PFSK-1 (cell line): ENCODE measurements at regions not wholly inside any gene's neighbourhood (a gene's known extent, or its start where the extent isn't known, plus 50 kb on each side); places are given as distances from the start of the nearest gene placed in this dataset.

Source experiments
- POLR2AphosphoS5 ChIP-seq: IDR thresholded peaks from 2 replicates; pipeline ENCODE4 v1.6.1; 2012; ENCODE audit warnings: low read depth, mild to moderate bottlenecking, control low read depth, low read length, moderate library complexity
- REST ChIP-seq, 2 experiments: IDR thresholded peaks; 2 replicates each; pipeline versions ENCODE4 v1.6.1 to v1.8.0; 2011 to 2012; ENCODE audit warnings: low read depth in 2 of 2, low read length in 2 of 2, control low read depth in 1 of 2, inconsistent platforms in 1 of 2, mild to moderate bottlenecking in 1 of 2, moderate library complexity in 1 of 2; ENCODE audit not compliant: insufficient read depth in 1 of 2
- SIN3A ChIP-seq: IDR thresholded peaks from 2 replicates; pipeline ENCODE4 v1.6.1; 2012; ENCODE audit warnings: mild to moderate bottlenecking, low read length, moderate library complexity, borderline replicate concordance; ENCODE audit not compliant: insufficient read depth
- TAF1 ChIP-seq: IDR thresholded peaks from 2 replicates; pipeline ENCODE4 v1.6.1; 2012; ENCODE audit warnings: low read length, control low read depth, borderline replicate concordance; ENCODE audit not compliant: insufficient read depth

- TF ChIP-seq SIN3A (no peak), POLR2AphosphoS5 (no peak), REST (IDR thresholded peaks at IDR 0.05; ENCODE audit: insufficient read depth in 1 of 2, low read depth in 2 of 2, low read length in 2 of 2) (no peak), TAF1 (no peak)
Measured at GRCh38 chr11:82321206-82321605, 412.5 kb downstream of the FAM181B start.
